HG02571 (cell line): ENCODE measurements at regions not wholly inside any gene's neighbourhood (a gene's known extent, or its start where the extent isn't known, plus 50 kb on each side); places are given as distances from the start of the nearest gene placed in this dataset.
"Not testable (repeated sequence)": the region's sequence is repeated elsewhere in the genome, so short reads cannot be mapped to it uniquely, and the experiment has no call there.

Source experiments
- ATAC-seq: cut with Tn5 transposase; IDR thresholded peaks from one replicate; pipeline ENCODE4 v1.9.1; 2021; ENCODE audit warnings: mild to moderate bottlenecking, moderate library complexity; ENCODE audit not compliant: unreplicated experiment

DNA sequence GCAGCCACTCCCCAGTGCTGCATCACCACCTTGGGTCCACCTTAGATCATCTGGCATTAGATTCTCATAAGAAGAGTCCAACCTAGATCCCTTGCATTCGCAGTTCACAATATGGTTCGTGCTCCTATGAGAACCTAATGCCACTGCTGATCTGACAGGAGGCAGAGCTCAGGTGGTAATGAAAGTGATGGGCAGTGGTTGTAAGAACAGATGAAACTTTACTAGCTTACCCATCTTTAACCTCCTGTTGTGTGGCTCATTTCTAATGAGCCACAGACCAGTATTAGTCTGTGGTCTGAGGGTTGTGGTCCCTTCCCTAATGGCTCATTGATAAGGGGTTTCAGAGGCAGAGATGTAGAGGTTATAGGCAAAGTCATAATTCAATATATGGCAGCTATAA, 615.9 kb upstream of the MIS18BP1 start:
- ATAC-seq, result no peak

DNA sequence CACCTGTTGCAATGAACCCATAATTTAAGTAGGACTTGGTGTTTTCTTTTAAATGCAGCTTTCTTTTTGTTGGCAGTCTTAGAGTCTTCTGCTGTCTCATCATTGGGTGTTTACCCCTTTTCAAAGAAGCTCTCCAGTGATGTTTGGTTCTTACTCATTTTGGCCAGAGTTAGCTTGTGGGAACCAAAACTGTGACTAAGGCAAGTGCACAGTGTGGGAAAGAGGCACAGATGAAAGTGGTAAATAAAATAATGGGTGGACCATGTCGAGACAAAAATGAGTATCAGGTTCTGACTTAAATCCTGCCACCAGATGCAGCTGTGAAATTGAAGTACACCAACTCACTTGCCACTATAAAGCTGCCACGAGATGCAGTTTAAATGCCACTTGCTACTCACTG, 615.4 kb upstream of the MIS18BP1 start:
- ATAC-seq, result peak; percentile 56

DNA sequence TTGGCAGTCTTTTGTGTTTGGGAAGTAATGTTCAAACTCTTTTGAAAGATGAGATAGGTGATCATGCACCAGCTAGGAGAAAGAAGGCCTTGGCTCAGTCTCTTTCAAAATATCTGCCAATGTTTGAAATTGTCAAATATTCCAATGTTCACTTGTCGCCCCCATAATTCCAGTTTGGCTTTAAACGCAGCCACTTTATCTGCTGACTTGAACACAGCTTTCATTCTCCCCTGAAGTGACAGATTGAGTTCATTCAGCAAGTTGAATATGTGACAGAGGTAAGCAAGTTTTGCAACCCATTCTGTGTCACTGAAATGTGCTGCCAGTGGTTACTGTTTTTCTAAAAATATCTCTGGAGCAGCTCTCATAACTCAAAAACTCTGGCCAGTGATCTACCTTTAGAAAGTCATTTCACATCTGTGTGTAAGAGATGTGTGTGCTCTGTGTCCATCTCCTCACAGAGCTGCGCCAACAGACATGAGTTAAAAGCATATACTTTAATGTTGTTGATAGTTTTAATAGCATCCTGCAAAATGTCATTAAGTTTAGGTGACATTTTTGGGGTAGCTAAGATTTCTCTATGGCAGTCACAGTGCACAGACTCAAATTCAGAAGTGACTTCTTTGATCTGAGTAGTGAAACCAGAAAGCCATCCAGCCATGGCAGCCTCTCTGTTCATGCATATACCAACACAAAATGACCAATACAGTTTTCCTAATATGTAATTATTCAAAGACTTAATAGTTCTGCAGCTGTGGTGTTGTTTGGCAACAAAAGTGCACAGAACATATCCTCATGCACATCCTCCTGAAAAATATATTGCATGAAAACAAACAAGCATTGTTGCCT, 614.3 kb upstream of the MIS18BP1 start:
- no peak for ATAC-seq

DNA sequence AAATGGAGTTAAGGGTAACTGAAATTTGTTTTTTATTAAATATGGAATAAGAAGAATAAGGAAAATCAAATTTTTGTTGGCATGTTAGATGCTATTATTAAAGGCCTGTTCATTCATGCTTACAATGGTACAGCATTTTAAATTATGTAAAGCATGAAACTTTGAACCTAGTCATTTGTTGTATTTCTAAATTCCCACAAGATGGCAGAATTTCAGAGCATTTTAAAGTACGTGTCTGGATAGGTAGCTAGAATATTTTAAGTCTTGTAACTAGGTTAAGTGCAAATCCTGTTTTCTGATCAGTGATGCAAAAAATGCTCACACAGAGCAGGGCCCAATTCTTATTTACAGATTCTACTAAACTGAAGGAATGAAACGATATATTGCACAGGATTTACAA, 585.6 kb upstream of the MIS18BP1 start:
- no peak for ATAC-seq

DNA sequence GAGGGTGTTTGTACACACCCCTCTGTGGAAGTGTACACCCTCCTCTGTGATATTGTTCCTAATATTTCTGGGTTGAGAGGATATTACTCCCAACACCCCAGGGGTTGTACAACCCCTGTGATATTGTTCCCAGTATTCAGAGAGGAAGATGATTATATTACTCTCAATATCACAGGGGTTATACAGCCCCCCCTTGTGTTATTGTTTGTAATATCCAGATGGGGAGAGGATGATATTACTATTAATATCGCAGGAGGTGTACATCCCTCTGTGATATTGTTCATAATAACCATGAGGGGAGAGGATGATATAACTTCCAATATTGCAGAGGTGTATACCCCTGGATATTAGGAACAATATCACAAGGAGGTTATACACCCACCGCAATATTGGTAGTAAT, 566.1 kb upstream of the MIS18BP1 start:
- no peak for ATAC-seq

DNA sequence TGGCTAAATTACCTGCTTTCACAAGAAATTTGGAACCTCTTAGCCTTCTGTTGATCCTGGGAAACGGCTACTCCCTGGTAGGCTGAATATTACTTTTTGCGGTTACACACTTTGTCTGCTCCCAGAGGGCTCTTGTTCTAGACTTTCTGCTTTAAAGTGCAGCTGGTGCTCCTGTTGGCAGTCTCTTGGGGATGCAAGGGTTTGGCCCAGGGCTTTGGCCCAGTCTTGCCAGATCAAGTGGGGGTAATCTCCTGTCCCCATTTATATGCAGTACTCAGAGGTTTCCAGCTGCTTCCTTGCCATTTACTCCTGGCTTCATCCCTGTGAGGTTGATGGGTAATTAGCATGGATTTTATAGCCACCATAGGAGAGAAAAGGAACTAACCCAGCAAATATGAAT, 558.2 kb upstream of the MIS18BP1 start:
- ATAC-seq, result no peak

DNA sequence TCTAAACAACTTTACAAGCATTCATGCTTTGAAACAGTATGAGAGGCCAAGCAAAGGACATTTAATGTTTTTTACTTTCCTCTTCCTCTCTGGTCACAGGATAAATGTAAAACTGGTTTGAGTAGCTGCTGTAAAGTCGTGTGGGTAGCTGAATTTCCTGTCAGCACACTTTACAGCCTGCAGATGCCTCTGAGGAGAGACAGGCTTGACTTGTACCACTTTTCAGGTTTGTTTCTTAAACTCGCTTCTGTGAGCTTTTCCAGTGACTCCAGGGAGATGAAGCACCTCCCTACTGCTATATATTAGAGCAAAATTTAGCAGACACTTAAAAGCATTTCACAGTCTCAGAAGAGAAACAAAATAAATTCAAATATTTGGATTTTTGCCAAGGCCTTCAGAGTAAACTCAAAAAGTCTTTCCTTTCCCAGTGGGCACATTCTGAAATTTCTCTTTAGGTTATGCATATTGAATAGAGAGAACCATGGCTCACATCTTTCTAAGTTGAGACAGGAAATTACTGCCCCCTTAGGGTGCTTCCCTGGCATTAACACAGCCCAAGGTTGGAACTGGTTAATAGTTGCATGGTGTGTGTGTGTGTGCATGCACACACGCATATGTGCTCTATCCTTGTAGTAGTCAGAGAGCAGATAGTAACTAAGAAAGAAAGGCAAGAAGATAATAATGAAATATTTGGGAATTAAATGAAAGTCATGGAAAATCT, 557.3 kb upstream of the MIS18BP1 start:
- ATAC-seq, result no peak

DNA sequence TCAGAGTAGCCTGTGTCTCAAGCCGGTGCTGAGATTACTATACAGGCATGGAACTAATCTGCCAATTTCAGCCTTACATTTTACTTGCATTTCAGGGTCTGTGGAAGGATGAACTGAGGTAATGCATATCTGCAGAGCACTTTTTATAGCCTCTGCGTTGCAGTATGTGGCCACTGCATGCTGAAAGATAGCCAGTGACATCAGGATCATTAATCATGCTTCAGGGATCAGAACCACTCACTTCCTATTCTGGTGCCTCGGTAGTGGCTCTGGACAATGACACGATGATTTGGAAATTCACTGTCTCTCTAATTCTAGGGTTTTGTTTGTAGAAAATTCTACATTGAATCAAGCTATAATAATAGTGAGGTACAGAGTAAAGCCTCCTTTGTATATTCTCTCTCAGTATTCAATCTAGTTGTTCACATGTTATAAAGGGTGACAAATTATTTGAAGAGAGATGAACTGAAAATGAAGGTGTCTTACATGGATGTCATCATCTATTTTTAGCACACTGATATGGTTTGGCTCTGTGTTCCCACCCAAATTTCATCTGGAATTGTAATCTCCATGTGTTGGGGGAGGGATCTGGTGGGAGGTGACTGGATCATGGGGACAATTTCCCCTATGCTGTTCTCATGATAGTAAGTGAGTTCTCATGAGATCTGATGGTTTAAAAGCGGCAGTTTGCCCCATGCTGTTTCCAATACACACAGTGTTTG, 554.3 kb upstream of the MIS18BP1 start:
- no peak for ATAC-seq

DNA sequence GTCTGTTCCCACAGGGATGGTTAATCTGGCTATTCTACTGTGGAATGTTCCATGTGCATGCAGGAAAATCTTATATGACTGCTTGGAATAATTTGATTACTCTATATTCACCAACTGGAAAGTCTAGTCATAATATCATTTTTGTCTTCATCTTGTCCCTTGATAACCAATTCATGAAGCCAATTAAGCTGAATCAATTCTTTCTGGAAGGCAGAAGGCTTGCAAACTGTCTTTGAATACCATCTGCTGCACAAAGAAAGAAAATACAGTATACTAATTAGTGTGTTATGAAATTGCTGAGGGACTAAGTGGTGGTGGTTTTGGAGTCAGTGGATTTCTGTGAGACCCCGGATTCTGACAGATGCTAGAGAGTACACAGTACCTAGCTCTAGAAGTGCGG, 546.5 kb upstream of the MIS18BP1 start:
- no peak for ATAC-seq

DNA sequence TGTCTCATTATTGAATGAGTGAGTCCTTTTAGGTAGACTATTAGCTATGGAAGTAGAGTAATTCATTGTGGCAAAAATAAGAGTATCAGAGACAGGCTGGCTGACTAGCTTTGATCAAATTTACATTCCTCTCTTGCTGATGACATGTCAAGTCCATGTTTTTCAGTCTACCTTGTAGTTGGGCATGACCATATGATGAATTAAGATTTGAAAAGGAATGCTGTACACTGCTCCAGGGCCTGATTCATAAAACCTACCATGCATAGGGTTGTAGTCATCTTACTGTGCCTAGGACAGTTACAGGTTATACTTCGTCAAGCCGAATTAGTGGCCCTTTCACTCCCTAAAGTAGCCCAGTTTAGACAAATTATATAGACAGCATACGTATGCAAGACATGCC, 545.7 kb upstream of the MIS18BP1 start:
- no peak for ATAC-seq

DNA sequence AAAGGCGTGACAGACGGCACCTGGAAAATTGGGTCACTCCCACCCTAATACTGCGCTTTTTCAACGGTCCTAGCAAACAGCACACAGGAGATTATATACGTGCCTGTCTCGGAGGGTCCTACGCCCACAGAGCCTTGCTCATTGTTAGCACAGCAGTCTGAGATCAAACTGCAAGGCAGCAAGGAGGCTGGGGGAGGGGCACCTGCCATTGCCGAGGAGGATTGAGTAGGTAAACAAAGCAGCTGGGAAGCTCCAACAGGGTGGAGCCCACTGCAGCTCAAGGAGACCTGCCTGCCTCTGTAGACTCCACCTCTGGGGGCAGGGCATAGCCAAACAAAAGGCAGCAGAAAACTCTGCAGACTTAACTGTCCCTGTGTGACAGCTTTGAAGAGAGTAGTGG, 543.0 kb upstream of the MIS18BP1 start:
- ATAC-seq, result not testable (repeated sequence)

DNA sequence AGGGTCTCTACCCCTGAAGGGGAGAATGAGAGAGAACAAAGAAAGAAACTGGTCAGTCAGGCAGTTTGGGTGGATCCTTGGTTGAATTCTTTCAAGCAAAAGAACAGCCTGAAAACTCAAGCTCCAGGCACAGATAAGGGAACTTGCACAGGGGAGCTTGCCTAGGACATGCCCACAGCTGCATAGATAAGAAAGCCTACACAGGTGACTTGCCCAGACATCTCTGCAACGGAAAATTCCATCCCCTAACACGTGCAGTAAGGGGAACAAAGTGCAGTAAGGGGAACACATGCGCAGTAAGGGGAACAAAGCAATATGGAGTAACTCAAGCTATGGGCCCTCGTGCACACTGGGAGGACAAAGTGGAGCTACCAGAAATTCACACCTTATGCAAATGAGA, 540.1 kb upstream of the MIS18BP1 start:
- no peak for ATAC-seq

DNA sequence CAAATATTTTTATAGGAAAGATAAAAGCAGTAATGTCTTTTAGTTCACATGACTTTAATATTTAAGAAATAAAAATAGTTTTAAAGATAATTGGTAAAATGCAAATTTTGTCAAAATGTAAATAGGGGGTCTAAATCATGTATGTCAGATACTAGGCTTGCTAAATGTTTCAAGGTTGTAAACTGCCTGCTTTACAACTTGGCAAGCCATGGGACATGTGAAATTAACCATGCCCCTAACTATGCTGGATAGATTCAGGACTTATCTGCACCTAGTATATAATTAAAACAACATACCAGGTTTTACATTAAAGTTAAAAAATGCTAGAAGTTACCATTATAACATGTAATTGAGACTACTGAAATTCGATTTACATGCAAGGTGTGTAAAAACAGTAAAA, 537.3 kb upstream of the MIS18BP1 start:
- no peak for ATAC-seq

DNA sequence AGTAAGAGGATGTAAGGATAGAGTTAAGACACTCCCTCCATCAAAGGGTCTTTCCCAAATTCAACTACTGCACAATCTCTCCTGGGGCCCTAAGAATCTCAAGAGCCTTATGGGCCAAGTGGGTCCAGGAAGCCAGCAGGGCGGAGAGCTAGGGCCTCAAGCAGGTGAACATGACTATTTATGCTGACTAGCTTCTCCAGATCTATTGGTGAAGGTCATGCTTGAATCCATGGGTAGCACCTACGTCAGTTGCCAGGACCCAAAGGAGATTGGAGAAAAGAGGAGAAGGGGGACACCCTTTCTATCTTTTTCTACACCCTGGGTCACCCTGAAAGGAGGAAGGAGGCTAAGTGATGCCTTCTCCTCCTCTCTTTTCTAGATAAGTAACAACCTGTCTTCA, 534.2 kb upstream of the MIS18BP1 start:
- ATAC-seq, result no peak

DNA sequence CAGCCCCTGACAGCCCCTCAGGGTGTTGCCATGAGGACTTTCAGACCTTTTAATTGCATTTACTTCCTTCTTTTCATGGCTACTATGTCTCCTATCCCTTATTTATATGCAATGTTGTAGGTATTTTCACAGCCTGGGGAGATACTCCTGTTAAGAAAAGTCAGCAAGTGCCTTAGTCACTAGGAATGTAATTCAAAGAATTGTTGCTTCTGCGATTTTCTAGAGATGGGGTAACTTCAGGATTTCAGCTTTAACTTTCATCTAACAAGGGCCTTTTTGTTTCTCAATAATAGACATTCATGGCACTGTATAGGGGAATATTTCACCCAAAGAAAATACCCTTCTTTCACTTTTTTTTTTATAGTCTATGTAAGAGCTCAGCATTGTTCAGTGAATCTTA, 533.3 kb upstream of the MIS18BP1 start:
- ATAC-seq, result no peak

DNA sequence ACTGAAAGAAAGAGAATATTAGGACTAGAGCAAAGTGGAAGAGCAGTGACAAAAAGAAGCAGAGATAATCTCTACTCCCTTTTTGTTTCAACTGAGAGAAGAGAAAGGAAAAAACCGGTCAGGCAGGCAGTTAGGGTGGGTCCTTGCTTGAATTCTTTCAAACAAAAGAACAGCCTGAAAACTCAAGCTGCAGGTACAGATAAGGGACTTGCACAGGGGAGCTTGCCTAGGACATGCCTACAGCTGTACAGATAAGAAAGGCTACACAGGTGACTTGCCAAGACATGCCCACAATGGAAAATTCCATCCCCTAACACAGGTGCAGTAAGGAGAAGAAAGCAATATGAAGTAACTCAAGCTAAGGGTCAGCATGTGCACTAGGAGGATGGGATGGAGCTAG, 532.2 kb upstream of the MIS18BP1 start:
- no peak for ATAC-seq

DNA sequence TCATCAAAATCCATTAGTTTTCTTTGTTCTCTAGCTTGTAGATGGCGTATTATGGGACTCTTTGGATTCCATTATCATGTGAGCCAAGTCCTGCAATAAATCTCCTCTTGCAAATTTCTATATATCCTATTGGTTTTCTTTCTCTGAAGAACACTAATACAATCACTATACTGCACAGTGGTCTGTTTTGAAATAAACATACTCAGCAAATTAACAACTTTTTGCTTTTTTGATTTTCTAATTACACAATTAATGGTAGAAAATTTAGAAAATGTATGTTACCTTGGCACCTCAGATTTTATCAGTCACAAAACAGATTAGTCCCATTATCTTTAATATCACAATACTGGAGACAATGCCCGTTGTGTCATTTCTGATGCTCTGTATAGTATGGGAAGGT, 513.2 kb upstream of the MIS18BP1 start:
- ATAC-seq, result no peak

DNA sequence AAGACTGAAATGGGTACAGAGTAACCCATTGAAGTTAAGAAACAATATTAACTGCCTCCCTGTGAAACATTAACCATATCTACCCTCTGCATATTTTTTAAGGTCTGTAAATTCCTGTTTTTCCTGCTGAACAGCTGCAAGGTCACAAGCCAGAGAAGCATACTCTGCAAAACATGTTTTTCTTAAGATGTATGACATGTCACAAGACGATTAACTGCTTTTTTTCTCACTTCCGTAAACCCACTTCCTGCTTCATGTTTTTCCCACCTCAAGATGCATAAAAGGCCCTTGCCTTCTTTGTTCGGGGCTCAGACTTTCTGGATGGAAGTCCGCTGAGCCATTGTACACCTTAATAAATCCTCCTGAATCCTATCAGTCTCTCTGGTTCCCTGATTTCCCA, 504.7 kb upstream of the MIS18BP1 start:
- no peak for ATAC-seq

DNA sequence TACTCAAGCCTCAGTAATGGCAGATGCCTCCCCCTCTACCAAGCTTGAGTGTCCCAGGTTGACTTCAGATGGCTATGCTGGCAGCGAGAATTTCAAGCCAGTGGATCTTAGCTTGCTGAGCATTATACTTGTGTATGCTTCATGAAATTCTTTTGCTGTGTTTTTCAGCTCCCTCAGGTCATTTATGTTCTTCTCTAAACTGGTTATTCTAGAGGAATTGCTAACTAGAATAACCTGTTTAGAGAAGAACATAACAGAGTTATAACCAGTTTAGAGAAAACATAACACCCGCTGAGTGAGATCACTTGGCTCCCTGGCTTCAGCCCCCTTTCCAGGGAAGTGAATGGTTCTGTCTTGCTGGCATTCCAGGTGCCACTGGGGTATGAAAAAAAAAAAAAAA, 503.4 kb upstream of the MIS18BP1 start:
- not testable (repeated sequence) for ATAC-seq

DNA sequence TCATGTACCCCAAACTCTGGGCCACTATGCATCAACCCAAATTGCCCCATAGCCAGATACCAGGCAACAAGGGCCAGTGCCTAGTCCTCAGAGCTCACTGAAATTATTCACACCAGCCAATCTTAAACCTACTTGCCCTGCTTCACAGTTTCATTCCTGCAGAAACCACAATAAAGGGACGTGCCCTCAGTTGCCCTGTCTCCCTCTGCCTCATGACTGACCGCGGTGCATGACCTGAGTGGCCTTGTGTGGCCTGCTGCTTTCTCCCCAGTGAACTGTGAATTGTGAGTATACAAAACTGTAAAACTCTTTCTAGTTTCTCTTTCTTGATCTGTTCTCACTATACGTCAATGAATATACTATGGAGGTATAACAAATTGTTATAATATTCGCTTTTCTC, 490.9 kb upstream of the MIS18BP1 start:
- ATAC-seq, result no peak

DNA sequence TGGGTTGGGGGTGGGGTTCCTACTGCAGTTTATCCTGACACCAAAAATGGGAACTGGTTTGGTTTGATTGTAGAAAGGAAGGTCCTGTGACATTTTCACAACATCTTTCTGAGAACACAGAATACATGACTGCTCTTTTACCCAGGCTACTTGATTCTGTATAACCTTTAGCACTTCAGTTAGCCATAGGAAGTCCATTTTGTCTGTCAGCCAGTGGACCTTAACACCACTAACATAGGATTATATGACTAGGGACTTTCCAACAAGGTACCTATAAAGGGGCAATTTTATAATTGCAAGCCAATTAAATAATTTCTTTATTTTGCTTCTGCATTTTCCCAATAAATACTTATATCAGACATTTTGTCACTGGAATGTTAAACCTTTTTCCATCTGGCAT, 489.2 kb upstream of the MIS18BP1 start:
- no peak for ATAC-seq
